ENCODE measurements at regions not wholly inside any gene's neighbourhood (a gene's known extent, or its start where the extent isn't known, plus 50 kb on each side); places are given as distances from the start of the nearest gene placed in this dataset.

GRCh38 chr15:47273864-47274263, 443.4 kb upstream of the SEMA6D start:
- TF ChIP-seq GATA3 (IDR thresholded peaks at IDR 0.05; ENCODE audit: low read depth, low read length) (no peak), GATA2 (IDR thresholded peaks at IDR 0.05; ENCODE audit: low read depth, low read length) (no peak)
